ENCODE measurements at regions not wholly inside any gene's neighbourhood (a gene's known extent, or its start where the extent isn't known, plus 50 kb on each side); places are given as distances from the start of the nearest gene placed in this dataset.

- H3K4me2 ChIP-seq, result no peak overlapping the region
- no peaks in the 10 kb centered on the region for H3K4me1 ChIP-seq
- no peak overlapping the region for H3K27ac ChIP-seq
- no peaks in the 10 kb centered on the region for H4K20me1 ChIP-seq
- TF ChIP-seq Cebpa-rat (IDR thresholded peaks at IDR 0.05), result no peak
- H3K36me3 ChIP-seq, result no peaks in the 10 kb centered on the region
- H3K9me3 ChIP-seq, result no peaks in the 10 kb centered on the region
- no peak overlapping the region for H3K4me3 ChIP-seq
- H3K9ac ChIP-seq, result no peak overlapping the region
- H3K27me3 ChIP-seq, result no peaks in the 10 kb centered on the region
These were observed 134.9 kb upstream of the VEGFC start for GRCh38 chr4:176927664-176928063.

GRCh38 chr4:176939445-176939844, 146.7 kb upstream of the VEGFC start:
- no peak overlapping the region for H3K9ac ChIP-seq
- no peak overlapping the region for H3K4me2 ChIP-seq
- no peak overlapping the region for H3K4me3 ChIP-seq
- no peaks in the 10 kb centered on the region for H3K9me3 ChIP-seq
- no peaks in the 10 kb centered on the region for H4K20me1 ChIP-seq
- H3K36me3 ChIP-seq, result no peaks in the 10 kb centered on the region
- no peaks in the 10 kb centered on the region for H3K27me3 ChIP-seq
- no peak for TF ChIP-seq Cebpa-rat (IDR thresholded peaks at IDR 0.05)
- no peaks in the 10 kb centered on the region for H3K4me1 ChIP-seq
- H3K27ac ChIP-seq, result no peak overlapping the region

DNA sequence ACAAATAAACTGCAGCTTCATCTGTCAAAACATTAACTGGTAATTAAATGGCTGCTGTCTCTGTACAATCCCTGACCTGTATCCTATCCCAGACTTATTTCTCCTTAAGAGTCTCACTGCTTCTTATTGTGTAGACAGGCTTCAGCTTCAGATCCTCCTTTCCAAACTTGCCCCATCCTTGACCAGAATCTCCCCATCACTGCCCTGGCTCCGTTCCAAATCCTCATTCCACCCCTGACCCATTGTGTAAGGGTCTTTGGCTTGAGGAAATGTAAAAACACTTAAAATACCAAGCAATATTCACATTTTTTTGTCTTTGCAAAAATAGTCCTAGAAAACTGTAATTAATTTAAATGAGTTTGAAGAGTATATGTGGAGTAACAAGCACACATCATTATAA, 152.6 kb upstream of the VEGFC start:
- Histone ChIP-seq H3K4me3 (no peak overlapping the region), H3K9ac (no peak overlapping the region), H4K20me1 (no peaks in the 10 kb centered on the region), H3K4me1 (no peaks in the 10 kb centered on the region), H3K4me2 (no peak overlapping the region), H3K27ac (no peak overlapping the region), H3K36me3 (no peaks in the 10 kb centered on the region), H3K9me3 (no peaks in the 10 kb centered on the region), H3K27me3 (no peaks in the 10 kb centered on the region)
- no peak for TF ChIP-seq Cebpa-rat (IDR thresholded peaks at IDR 0.05)

GRCh38 chr4:176949029-176949428, 156.3 kb upstream of the VEGFC start:
- Histone ChIP-seq H4K20me1 (no peaks in the 10 kb centered on the region), H3K4me2 (no peak overlapping the region), H3K36me3 (no peaks in the 10 kb centered on the region), H3K4me1 (no peaks in the 10 kb centered on the region), H3K27me3 (no peaks in the 10 kb centered on the region), H3K9me3 (no peaks in the 10 kb centered on the region), H3K4me3 (no peak overlapping the region), H3K9ac (no peak overlapping the region), H3K27ac (no peak overlapping the region)
- TF ChIP-seq Cebpa-rat (IDR thresholded peaks at IDR 0.05), result no peak

GRCh38 chr4:176953021-176953420, 160.3 kb upstream of the VEGFC start:
- Histone ChIP-seq H3K4me1 (no peaks in the 10 kb centered on the region), H3K4me2 (no peak overlapping the region), H3K36me3 (no peaks in the 10 kb centered on the region), H3K27ac (no peak overlapping the region), H3K4me3 (no peak overlapping the region), H4K20me1 (no peaks in the 10 kb centered on the region), H3K27me3 (no peaks in the 10 kb centered on the region), H3K9ac (no peak overlapping the region), H3K9me3 (peaks cover 19% of the 10 kb centered on the region)
- no peak for TF ChIP-seq Cebpa-rat (IDR thresholded peaks at IDR 0.05)

GRCh38 chr4:176957353-176958118, 164.8 kb upstream of the VEGFC start:
- Histone ChIP-seq H3K27ac (no peak overlapping the region), H4K20me1 (no peaks in the 10 kb centered on the region), H3K4me3 (no peak overlapping the region)

DNA sequence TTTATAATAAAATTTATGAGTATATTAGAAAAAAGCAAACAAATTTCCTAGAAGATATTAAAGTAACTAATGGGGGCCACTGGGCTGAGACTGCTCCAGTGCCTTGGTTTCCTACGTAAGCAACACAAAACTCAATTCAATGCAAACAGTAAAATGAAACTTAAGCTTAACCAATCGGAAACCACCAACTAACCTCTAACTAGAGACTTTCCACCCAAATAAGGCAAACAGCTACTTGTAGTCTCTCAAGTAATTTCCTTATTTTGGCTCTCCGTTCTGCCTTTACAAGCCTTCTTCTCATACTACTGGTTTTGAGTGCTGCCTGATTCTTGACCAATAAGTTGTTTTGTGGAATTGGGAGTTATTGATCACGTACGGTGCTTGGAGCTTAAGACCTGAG, 167.3 kb upstream of the VEGFC start:
- TF ChIP-seq Cebpa-rat (IDR thresholded peaks at IDR 0.05), result no peak
- Histone ChIP-seq H3K9ac (no peak overlapping the region), H3K4me1 (no peaks in the 10 kb centered on the region), H4K20me1 (no peaks in the 10 kb centered on the region), H3K4me3 (no peak overlapping the region), H3K27me3 (no peaks in the 10 kb centered on the region), H3K36me3 (no peaks in the 10 kb centered on the region), H3K27ac (no peak overlapping the region), H3K4me2 (no peak overlapping the region), H3K9me3 (peaks cover 11% of the 10 kb centered on the region)

More at GRCh38 chr4:176957353-176958118, 164.8 kb upstream of the VEGFC start:
- TF ChIP-seq Cebpa-rat (IDR thresholded peaks at IDR 0.05), result no peak
- Histone ChIP-seq H3K4me1 (no peaks in the 10 kb centered on the region), H3K9me3 (peaks cover 19% of the 10 kb centered on the region), H3K9ac (no peak overlapping the region), H3K4me2 (no peak overlapping the region), H3K36me3 (no peaks in the 10 kb centered on the region), H3K27me3 (no peaks in the 10 kb centered on the region)

DNA sequence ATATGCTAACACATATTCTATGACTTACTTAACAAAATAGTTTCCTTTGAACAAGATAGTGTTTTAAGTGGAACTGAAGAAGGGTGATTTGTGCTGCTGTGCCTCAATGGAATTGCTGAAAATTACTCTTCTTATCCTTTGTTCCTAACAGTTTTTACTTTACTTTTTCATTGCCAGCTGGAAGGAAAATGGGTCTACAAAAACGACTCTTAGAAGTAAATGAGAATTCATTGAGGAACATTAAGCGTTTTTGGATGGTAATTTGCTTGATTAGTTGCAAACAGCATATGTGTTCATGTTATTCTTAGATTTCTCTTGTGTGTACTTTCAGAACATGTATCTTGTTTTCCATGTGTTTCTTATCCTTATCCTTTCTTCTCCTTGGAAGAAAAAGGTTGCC, 170.4 kb upstream of the VEGFC start:
- no peak overlapping the region for H3K27ac ChIP-seq
- TF ChIP-seq Cebpa-rat (IDR thresholded peaks at IDR 0.05), result no peak
- no peaks in the 10 kb centered on the region for H3K9me3 ChIP-seq

DNA sequence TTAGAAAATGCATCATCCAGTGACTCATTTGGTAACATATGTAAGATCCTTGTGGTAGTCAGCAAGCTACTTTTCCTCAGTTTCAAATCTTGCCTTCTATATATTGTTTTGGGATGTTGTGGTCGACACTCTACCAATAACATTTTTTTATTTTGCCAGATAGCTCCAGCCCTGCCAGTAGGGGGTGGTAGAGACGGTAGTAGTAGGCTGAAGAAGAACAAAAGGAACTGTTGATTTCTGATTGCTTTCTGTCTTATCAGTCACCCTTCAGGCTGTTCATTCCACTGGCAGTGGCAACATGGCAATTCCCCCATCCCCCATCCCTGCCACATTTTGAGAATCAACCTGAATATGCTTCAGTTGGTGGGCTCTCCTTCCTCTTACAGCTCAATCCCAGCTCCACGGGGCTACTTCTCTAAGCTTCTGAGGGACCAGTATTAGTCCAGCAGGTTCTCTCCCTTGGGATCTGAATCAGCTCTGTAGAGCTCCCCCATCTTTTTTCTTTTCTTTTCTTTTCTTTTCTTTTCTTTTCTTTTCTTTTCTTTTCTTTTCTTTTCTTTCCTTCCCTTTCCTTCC, 171.5 kb upstream of the VEGFC start:
- H3K4me3 ChIP-seq, result no peak overlapping the region
- no peaks in the 10 kb centered on the region for H3K9me3 ChIP-seq
- H3K9ac ChIP-seq, result no peak overlapping the region
- no peak overlapping the region for H3K4me2 ChIP-seq
- H3K27me3 ChIP-seq, result no peaks in the 10 kb centered on the region
- TF ChIP-seq Cebpa-rat (IDR thresholded peaks at IDR 0.05), result no peak
- no peaks in the 10 kb centered on the region for H3K4me1 ChIP-seq
- H3K27ac ChIP-seq, result no peak overlapping the region
- H3K36me3 ChIP-seq, result no peaks in the 10 kb centered on the region
- no peaks in the 10 kb centered on the region for H4K20me1 ChIP-seq

More for the DNA sequence above, 170.4 kb upstream of the VEGFC start:
- Histone ChIP-seq H3K4me1 (no peaks in the 10 kb centered on the region), H3K9ac (no peak overlapping the region), H3K27me3 (no peaks in the 10 kb centered on the region), H3K4me2 (no peak overlapping the region), H3K36me3 (no peaks in the 10 kb centered on the region), H4K20me1 (no peaks in the 10 kb centered on the region), H3K4me3 (no peak overlapping the region)

GRCh38 chr4:176967586-176967985, 174.9 kb upstream of the VEGFC start:
- Histone ChIP-seq H3K27ac (no peak overlapping the region), H3K9ac (no peak overlapping the region), H3K36me3 (no peaks in the 10 kb centered on the region), H3K4me2 (no peak overlapping the region), H3K27me3 (no peaks in the 10 kb centered on the region), H4K20me1 (no peaks in the 10 kb centered on the region), H3K4me1 (no peaks in the 10 kb centered on the region), H3K4me3 (no peak overlapping the region), H3K9me3 (no peaks in the 10 kb centered on the region)
- TF ChIP-seq Cebpa-rat (IDR thresholded peaks at IDR 0.05), result no peak
